H9 (cell line): ENCODE measurements at regions not wholly inside any gene's neighbourhood (a gene's known extent, or its start where the extent isn't known, plus 50 kb on each side); places are given as distances from the start of the nearest gene placed in this dataset.

Source experiments
- DNase-seq: peaks from one replicate; pipeline ENCODE4 v3.0.0-alpha.2; 2017
- H2AFZ ChIP-seq: one replicate; pipeline ENCODE4 v1.6.1; 2013; ENCODE audit warnings: mild to moderate bottlenecking, low read length, control low read depth, moderate library complexity
- H2AK5ac ChIP-seq: 2 replicates; pipeline ENCODE4 v1.6.1; 2013; ENCODE audit warnings: low read length, control low read depth, mixed read lengths; ENCODE audit not compliant: insufficient read length
- H2BK120ac ChIP-seq: one replicate; pipeline ENCODE4 v1.6.1; 2013; ENCODE audit warnings: low read depth, mild to moderate bottlenecking, low read length, control low read depth, inconsistent platforms; ENCODE audit not compliant: poor library complexity, severe bottlenecking
- H2BK12ac ChIP-seq: 2 replicates; pipeline ENCODE4 v1.6.1; 2013; ENCODE audit warnings: low read length, control low read depth, mixed read lengths, low read depth; ENCODE audit not compliant: insufficient read length
- H2BK15ac ChIP-seq: 2 replicates; pipeline ENCODE4 v1.6.1; 2013; ENCODE audit warnings: low read depth, low read length, control low read depth
- H2BK20ac ChIP-seq: one replicate; pipeline ENCODE4 v1.6.1; 2013; ENCODE audit warnings: low read depth, mild to moderate bottlenecking, low read length, control low read depth, inconsistent platforms; ENCODE audit not compliant: poor library complexity, severe bottlenecking
- H2BK5ac ChIP-seq: 2 replicates; pipeline ENCODE4 v1.6.1; 2013; ENCODE audit warnings: low read length, control low read depth, mixed read lengths; ENCODE audit not compliant: insufficient read length
- H3K14ac ChIP-seq: 2 replicates; pipeline ENCODE4 v1.6.1; 2013; ENCODE audit warnings: low read length, control low read depth; ENCODE audit not compliant: insufficient read depth
- H3K18ac ChIP-seq: 2 replicates; pipeline ENCODE4 v1.6.1; 2013; ENCODE audit warnings: low read depth, mild to moderate bottlenecking, mixed read lengths, low read length, control low read depth; ENCODE audit not compliant: insufficient read length
- H3K23ac ChIP-seq: 2 replicates; pipeline ENCODE4 v1.6.1; 2013; ENCODE audit warnings: low read length, control low read depth, mixed read lengths, low read depth; ENCODE audit not compliant: insufficient read length
- H3K23me2 ChIP-seq: 2 replicates; pipeline ENCODE4 v1.6.1; 2013; ENCODE audit warnings: low read depth, mild to moderate bottlenecking, mixed read lengths, low read length, control low read depth; ENCODE audit not compliant: insufficient read length, poor library complexity, severe bottlenecking
- H3K27ac ChIP-seq: 2 replicates; pipeline ENCODE4 v1.5.1; 2013; ENCODE audit warnings: low read length, control low read depth, mixed read lengths, low read depth; ENCODE audit not compliant: insufficient read length
- H3K27me3 ChIP-seq: 2 replicates; pipeline ENCODE4 v1.6.1; 2013; ENCODE audit warnings: low read length, control low read depth, inconsistent platforms; ENCODE audit not compliant: insufficient read depth
- H3K4ac ChIP-seq: 2 replicates; pipeline ENCODE4 v1.6.1; 2013; ENCODE audit warnings: low read depth, mild to moderate bottlenecking, control low read depth, inconsistent platforms, low read length, moderate library complexity
- H3K4me1 ChIP-seq: 2 replicates; pipeline ENCODE4 v1.6.1; 2013; ENCODE audit warnings: low read length, control low read depth, inconsistent platforms; ENCODE audit not compliant: insufficient read depth
- H3K4me2 ChIP-seq: 2 replicates; pipeline ENCODE4 v1.6.1; 2013; ENCODE audit warnings: low read length, control low read depth, mixed read lengths; ENCODE audit not compliant: insufficient read length, insufficient read depth
- H3K56ac ChIP-seq: 2 replicates; pipeline ENCODE4 v1.6.1; 2013; ENCODE audit warnings: low read depth, mild to moderate bottlenecking, mixed read lengths, low read length, control low read depth; ENCODE audit not compliant: insufficient read length
- H3K79me1 ChIP-seq: 2 replicates; pipeline ENCODE4 v1.6.1; 2013; ENCODE audit warnings: low read depth, mild to moderate bottlenecking, moderate library complexity, low read length, control low read depth, inconsistent platforms; ENCODE audit not compliant: insufficient read depth, poor library complexity, severe bottlenecking
- H3K79me2 ChIP-seq: 2 replicates; pipeline ENCODE4 v1.6.1; 2013; ENCODE audit warnings: low read length, control low read depth, inconsistent platforms; ENCODE audit not compliant: insufficient read depth
- H3K9ac ChIP-seq: 2 replicates; pipeline ENCODE4 v1.6.1; 2013; ENCODE audit warnings: low read length, control low read depth, mixed read lengths; ENCODE audit not compliant: insufficient read length; ENCODE audit errors: extremely low read depth
- H3K9me3 ChIP-seq: one replicate; pipeline ENCODE4 v1.6.1; 2013; ENCODE audit warnings: low read depth, low read length, inconsistent platforms; ENCODE audit not compliant: control insufficient read depth
- H3T11ph ChIP-seq: one replicate; pipeline ENCODE4 v1.6.1; 2013; ENCODE audit warnings: mild to moderate bottlenecking, low read length, control low read depth, inconsistent platforms
- H4K20me1 ChIP-seq: one replicate; pipeline ENCODE4 v1.6.1; 2013; ENCODE audit not compliant: control insufficient read depth, insufficient read length, insufficient read depth
- H4K5ac ChIP-seq: 2 replicates; pipeline ENCODE4 v1.6.1; 2013; ENCODE audit warnings: low read depth, mild to moderate bottlenecking, mixed read lengths, low read length, control low read depth; ENCODE audit not compliant: insufficient read length
- H4K8ac ChIP-seq: replicated peaks from 2 replicates; pipeline ENCODE4 v1.6.1; 2013; ENCODE audit warnings: low read length, control low read depth, mixed read lengths, low read depth; ENCODE audit not compliant: insufficient read length
- H4K91ac ChIP-seq: 2 replicates; pipeline ENCODE4 v1.6.1; 2013; ENCODE audit warnings: low read depth, mild to moderate bottlenecking, moderate library complexity, mixed read lengths, low read length, control low read depth; ENCODE audit not compliant: insufficient read length
- H3K27ac Mint-ChIP-seq, 3 experiments: 2 replicates in 2 of 3; 3 replicates in 1 of 3; pipeline ENCODE4 v1.8.0; 2020 to 2021; ENCODE audit warnings: mixed read lengths in 3 of 3, mild to moderate bottlenecking in 1 of 3, moderate library complexity in 1 of 3
- H3K27me3 Mint-ChIP-seq: 2 replicates; pipeline ENCODE4 v1.8.0; 2021; ENCODE audit warnings: low read depth, mild to moderate bottlenecking, moderate library complexity, mixed read lengths
- H3K36me3 Mint-ChIP-seq, 3 experiments: 2 replicates in 2 of 3; 3 replicates in 1 of 3; pipeline ENCODE4 v1.8.0; 2020 to 2021; ENCODE audit warnings: low read depth in 3 of 3, mixed read lengths in 3 of 3; ENCODE audit not compliant: insufficient read depth in 1 of 3
- H3K4me1 Mint-ChIP-seq, 2 experiments: 2 replicates each; pipeline ENCODE4 v1.8.0; 2020; ENCODE audit warnings: mixed read lengths in 2 of 2
- H3K4me3 Mint-ChIP-seq, 2 experiments: 2 replicates in 1 of 2; 3 replicates in 1 of 2; pipeline ENCODE4 v1.8.0; 2020 to 2021; ENCODE audit warnings: mild to moderate bottlenecking in 2 of 2, mixed read lengths in 2 of 2, moderate library complexity in 1 of 2
- H3K9me3 Mint-ChIP-seq, 2 experiments: 2 replicates in 1 of 2; 3 replicates in 1 of 2; pipeline ENCODE4 v1.8.0; 2020; ENCODE audit warnings: mild to moderate bottlenecking in 2 of 2, mixed read lengths in 2 of 2, moderate library complexity in 1 of 2
- CTCF ChIP-seq: fragments of 200-600 bp; sonication (generic); conservative IDR thresholded peaks from 3 replicates; pipeline ENCODE4 v1.8.0; 2021; ENCODE audit warnings: antibody characterized with exemption, mild to moderate bottlenecking
- WGBS: extraction: QIAGEN DNeasy Blood & Tissue Kit; methylation state at CpG from one replicate; pipeline ENCODE4 v1.1.7; 2013; ENCODE audit warnings: missing lambda C conversion rate, low lambda C conversion rate, mixed read lengths; ENCODE audit not compliant: insufficient read length; ENCODE audit errors: extremely low coverage; 5-methylcytosine and 5-hydroxymethylcytosine counted together

- Histone ChIP-seq H3K4me1 (peaks cover 6% of the 10 kb centered on the region; the same call in 1 of the 2 replicates), H2BK120ac (no peak overlapping the region), H2AFZ (no peak overlapping the region), H3K4me2 (no peak overlapping the region), H2BK20ac (no peak overlapping the region), H3K79me1 (no peaks in the 10 kb centered on the region), H4K20me1 (no peaks in the 10 kb centered on the region), H3K23ac (no peak overlapping the region), H2AK5ac (no peak overlapping the region), H4K8ac (no peak overlapping the region), H3K56ac (no peak overlapping the region), H4K5ac (no peak overlapping the region), H3K27me3 (no peaks in the 10 kb centered on the region), H3K14ac (no peak overlapping the region), H4K91ac (no peak overlapping the region), H3K79me2 (no peaks in the 10 kb centered on the region), H3T11ph (no peak overlapping the region), H3K9ac (no peak overlapping the region), H2BK12ac (no peak overlapping the region), H3K9me3 (no peaks in the 10 kb centered on the region), H2BK15ac (no peak overlapping the region), H3K4ac (no peak overlapping the region), H2BK5ac (no peak overlapping the region), H3K18ac (no peak overlapping the region), H3K23me2 (no peaks in the 10 kb centered on the region), H3K27ac (no peak overlapping the region)
- Mint-ChIP-seq H3K36me3 (no peaks in the 10 kb centered on the region), H3K27me3 (no peaks in the 10 kb centered on the region), H3K4me1 (peaks cover 33 to 39% of the 10 kb centered on the region in 2 experiments), H3K27ac (no peak overlapping the region), H3K9me3 (no peaks in the 10 kb centered on the region), H3K4me3 (no peak overlapping the region)
- TF ChIP-seq CTCF: no peak
- no CpG with 5 or more reads among the region's 3 CpGs for WGBS
- DNase-seq: no peak
Observed at GRCh38 chr20:11266571-11266970, 592.8 kb upstream of the JAG1 start.
